ENCODE measurements at regions not wholly inside any gene's neighbourhood (a gene's known extent, or its start where the extent isn't known, plus 50 kb on each side); places are given as distances from the start of the nearest gene placed in this dataset.
"Not testable (repeated sequence)": the region's sequence is repeated elsewhere in the genome, so short reads cannot be mapped to it uniquely, and the experiment has no call there.

DNA sequence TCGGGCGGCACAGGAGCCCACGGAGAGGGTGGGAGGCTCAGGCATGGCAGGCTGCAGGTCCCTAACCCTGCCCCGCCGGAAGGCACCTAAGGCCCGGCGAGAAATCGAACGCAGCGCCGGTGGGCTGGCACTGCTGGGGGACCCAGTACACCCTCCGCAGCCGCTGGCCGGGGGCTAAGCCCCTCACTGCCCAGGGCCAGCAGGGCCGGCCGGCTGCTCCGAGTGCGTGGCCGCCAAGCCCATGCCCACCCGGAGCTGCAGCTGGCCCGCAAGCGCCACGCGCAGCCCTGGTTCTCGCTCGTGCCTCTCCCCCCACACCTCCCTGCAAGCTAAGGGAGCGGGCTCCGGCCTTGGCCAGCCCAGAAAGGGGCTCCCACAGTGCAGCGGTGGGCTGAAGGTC, 332.7 kb downstream of the HGF start:
- TF ChIP-seq, protein P1, sequence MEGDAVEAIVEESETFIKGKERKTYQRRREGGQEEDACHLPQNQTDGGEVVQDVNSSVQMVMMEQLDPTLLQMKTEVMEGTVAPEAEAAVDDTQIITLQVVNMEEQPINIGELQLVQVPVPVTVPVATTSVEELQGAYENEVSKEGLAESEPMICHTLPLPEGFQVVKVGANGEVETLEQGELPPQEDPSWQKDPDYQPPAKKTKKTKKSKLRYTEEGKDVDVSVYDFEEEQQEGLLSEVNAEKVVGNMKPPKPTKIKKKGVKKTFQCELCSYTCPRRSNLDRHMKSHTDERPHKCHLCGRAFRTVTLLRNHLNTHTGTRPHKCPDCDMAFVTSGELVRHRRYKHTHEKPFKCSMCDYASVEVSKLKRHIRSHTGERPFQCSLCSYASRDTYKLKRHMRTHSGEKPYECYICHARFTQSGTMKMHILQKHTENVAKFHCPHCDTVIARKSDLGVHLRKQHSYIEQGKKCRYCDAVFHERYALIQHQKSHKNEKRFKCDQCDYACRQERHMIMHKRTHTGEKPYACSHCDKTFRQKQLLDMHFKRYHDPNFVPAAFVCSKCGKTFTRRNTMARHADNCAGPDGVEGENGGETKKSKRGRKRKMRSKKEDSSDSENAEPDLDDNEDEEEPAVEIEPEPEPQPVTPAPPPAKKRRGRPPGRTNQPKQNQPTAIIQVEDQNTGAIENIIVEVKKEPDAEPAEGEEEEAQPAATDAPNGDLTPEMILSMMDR (IDR thresholded peaks at IDR 0.05; ENCODE audit: low read length) = not testable (repeated sequence)
- TF ChIP-seq EZH2 (IDR thresholded peaks at IDR 0.05; ENCODE audit: borderline replicate concordance, low read length) = not testable (repeated sequence)

All from OCI-LY1 (cell line).